Uterus (tissue), 2 donors: ENCODE measurements at regions not wholly inside any gene's neighbourhood (a gene's known extent, or its start where the extent isn't known, plus 50 kb on each side); places are given as distances from the start of the nearest gene placed in this dataset.

Source experiments
- CTCF ChIP-seq, 4 experiments: fragments of 200-600 bp in 2 of 4; fragments of 450-650 bp in 2 of 4; sonication (generic) in 2 of 4; IDR thresholded peaks; one replicate each; pipeline ENCODE4 v1.5.1; 2016 to 2019; ENCODE audit warnings: antibody characterized with exemption in 4 of 4, mild to moderate bottlenecking in 2 of 4, moderate library complexity in 1 of 4
- POLR2A ChIP-seq, 2 donors: fragments of 450-650 bp; IDR thresholded peaks; one replicate each; pipeline ENCODE4 v1.6.1; 2016; ENCODE audit warnings: antibody characterized with exemption in 2 of 2, mild to moderate bottlenecking in 1 of 2, moderate library complexity in 1 of 2

- TF ChIP-seq CTCF (IDR thresholded peaks at IDR 0.05), result no peak
- no peak for TF ChIP-seq POLR2A (IDR thresholded peaks at IDR 0.05)
These were observed 171.9 kb upstream of the MAP3K7 start for GRCh38 chr6:90758741-90759140.
